GM12872 (cell line): ENCODE measurements at regions not wholly inside any gene's neighbourhood (a gene's known extent, or its start where the extent isn't known, plus 50 kb on each side); places are given as distances from the start of the nearest gene placed in this dataset.

Source experiments
- TF ChIP-seq, protein P1 (sequence below): IDR thresholded peaks from 3 replicates; pipeline ENCODE4 v1.5.1; 2011; ENCODE audit warnings: low read depth, mild to moderate bottlenecking, low read length, moderate library complexity; ENCODE audit not compliant: insufficient read depth

DNA sequence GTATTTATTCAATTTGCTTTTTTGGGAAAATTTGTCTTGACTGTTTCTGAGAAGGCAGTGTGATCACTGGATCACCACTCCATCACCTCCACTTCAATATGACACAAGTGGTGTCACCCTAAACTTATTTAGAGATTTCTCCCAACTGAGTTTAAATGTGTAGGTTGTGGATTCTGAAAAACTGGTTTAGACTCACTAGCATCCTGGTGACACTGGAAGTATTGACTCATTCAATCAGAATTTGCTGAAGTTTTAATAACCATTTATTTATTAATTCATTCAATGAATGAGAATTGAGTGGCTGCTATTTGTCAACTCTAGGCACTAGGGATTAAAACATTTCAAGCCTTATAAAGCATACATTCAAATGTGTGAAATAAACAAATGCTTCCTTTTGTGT is 819.1 kb upstream of the EPHA5 start:
- TF ChIP-seq, protein P1, sequence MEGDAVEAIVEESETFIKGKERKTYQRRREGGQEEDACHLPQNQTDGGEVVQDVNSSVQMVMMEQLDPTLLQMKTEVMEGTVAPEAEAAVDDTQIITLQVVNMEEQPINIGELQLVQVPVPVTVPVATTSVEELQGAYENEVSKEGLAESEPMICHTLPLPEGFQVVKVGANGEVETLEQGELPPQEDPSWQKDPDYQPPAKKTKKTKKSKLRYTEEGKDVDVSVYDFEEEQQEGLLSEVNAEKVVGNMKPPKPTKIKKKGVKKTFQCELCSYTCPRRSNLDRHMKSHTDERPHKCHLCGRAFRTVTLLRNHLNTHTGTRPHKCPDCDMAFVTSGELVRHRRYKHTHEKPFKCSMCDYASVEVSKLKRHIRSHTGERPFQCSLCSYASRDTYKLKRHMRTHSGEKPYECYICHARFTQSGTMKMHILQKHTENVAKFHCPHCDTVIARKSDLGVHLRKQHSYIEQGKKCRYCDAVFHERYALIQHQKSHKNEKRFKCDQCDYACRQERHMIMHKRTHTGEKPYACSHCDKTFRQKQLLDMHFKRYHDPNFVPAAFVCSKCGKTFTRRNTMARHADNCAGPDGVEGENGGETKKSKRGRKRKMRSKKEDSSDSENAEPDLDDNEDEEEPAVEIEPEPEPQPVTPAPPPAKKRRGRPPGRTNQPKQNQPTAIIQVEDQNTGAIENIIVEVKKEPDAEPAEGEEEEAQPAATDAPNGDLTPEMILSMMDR = no peak

DNA sequence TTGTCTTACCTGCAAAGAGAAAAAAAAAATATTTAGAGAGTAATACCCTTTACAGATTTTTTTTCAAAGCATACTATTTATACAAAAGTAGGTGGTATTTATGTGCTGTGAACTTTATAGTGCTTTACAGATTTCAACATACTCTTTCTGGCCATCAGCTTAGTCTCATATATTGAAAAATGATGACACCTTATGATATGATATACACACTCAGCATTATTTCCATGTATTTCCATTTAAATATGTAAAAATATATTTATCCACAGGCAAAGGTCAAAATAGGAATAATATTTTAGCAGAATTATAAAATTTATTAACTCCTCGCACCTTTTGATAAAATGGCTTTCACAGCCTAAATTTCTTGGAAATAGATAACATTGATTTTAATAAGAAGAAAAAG is 815.8 kb upstream of the EPHA5 start:
- TF ChIP-seq, protein P1 = no peak

DNA sequence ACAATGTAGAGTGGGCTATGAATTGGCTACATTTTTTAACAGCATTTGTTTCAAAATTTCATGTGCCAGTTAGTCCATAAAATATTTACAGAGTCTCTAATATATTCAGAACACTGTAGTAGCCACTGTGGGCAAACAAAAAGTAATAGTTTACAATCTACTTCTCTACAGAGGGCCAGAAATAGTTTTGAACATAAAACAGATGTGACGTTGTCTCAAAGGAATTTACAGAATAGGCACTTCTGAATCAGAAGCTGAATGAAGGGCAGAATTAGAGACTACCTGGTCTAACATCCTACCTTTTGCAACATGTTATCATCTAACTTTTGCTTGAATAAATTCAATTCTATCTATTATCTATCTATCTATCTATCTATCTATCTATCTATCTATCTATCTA is 811.9 kb upstream of the EPHA5 start:
- TF ChIP-seq, protein P1 = no peak

DNA sequence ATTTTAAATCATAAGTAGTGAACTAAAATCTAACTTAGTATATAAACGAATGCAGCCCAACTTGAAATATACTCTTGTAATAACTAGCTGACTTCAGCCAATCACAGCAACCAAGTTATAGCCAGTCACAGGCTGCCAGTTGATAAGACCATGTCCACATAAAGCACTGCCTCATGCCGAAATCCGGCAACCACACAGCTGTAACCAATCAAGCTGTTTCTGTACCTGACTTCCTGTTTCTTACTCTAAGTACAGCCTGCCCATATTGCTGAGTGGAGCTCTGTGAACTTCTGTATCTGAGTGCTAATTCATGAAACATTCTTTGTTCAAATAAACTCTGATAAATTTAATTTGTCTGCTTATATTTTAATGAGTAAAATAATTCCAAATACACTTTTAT is 805.3 kb upstream of the EPHA5 start:
- TF ChIP-seq, protein P1 = no peak

DNA sequence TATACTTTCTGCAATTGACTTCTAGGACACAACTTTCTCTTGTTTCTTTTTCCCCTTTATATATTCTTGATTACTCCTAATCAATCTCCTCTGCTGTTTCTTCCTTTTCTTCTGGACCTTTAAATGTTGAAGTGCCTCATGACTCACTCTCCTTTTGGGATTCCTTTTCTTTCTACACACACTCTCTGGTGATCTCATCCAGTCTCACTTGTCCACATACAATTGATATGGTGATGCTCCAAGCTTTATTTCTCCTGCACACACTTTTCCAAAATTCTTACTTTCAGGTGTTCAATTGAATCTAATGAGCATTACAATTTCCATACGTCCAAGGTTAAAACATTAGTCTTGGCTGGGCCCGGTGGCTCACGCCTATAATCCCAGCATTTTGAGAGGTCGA is 794.8 kb upstream of the EPHA5 start:
- TF ChIP-seq, protein P1 = no peak

DNA sequence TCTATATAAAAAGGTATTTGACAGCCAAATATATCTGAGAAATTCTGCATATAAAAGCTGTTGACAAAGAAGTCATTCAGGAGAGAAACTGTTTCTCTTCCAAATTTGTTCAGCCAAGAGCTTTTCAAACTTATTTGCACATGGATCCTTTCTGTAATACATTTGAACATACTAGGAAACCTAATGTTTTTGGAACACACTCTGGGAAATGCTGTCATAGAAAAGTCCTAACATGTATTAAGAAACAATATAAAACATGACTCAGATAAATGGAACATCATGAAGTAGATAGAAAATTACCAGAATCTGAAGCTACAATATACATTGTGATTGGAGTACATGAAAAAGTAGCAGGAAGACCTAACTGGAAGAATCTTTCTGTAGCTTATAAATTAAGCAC is 781.5 kb upstream of the EPHA5 start:
- TF ChIP-seq, protein P1 = no peak

DNA sequence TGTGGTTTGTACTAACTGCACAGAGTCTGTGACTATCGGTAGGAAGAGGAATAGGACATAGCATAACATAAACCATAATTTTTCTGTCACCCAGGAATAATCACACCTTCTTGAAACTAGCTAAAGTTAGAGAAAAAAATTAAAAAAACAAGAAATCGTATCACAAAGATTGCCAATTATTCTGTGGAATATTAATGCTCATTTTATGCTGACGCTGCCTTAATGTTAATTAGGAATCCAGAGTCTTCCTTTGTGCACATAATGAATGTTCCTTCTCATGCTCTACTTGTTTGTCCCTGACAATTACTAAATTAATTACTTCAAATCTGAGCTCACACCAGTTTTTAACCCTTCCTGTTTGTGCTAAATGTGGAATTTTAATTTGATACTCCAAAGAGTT is 772.7 kb upstream of the EPHA5 start:
- TF ChIP-seq, protein P1 = no peak

DNA sequence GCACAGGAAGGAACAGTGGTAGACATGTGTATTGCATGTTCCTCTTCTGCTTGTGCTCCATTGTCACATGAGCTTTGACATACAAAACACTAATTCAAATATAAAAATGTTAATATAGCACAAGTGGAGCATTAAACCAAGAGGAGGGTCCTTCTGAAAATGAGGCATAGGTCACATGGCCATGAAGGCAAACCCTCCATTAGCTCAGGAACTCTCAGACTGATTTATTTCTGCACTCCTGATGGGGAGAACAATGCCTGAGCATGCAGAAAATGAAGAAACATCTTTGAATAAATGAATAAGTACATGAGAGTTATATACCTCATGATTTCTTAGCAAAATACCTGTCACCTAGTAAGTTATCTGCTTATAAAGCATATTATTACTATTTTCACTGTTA is 769.2 kb upstream of the EPHA5 start:
- TF ChIP-seq, protein P1 = no peak
